ENCODE measurements at regions not wholly inside any gene's neighbourhood (a gene's known extent, or its start where the extent isn't known, plus 50 kb on each side); places are given as distances from the start of the nearest gene placed in this dataset.

GRCh38 chr9:101792475-101792874 lies 54.0 kb upstream of the GRIN3A start:
- no peak for TF ChIP-seq CTCF (IDR thresholded peaks at IDR 0.05)
- no peak for TF ChIP-seq EZH2 (IDR thresholded peaks at IDR 0.05)
- TF ChIP-seq EZH2phosphoT487 (IDR thresholded peaks at IDR 0.05): no peak

Data from neural progenitor cell (in vitro differentiated cells).